COLO829 (cell line): ENCODE measurements at regions not wholly inside any gene's neighbourhood (a gene's known extent, or its start where the extent isn't known, plus 50 kb on each side); places are given as distances from the start of the nearest gene placed in this dataset.
"Not testable (repeated sequence)": the region's sequence is repeated elsewhere in the genome, so short reads cannot be mapped to it uniquely, and the experiment has no call there.

Source experiments
- DNase-seq: peaks from one replicate; pipeline ENCODE4 v3.0.0; 2012; ENCODE audit warnings: low spot score

- no peak for DNase-seq
Measured at GRCh38 chr2:238502088-238502810, 75.5 kb downstream of the ASB1 start.

- DNase-seq = no peak
Measured at GRCh38 chr2:238502956-238503791, 76.4 kb downstream of the ASB1 start.

GRCh38 chr2:238504181-238504931 lies 77.6 kb downstream of the ASB1 start:
- no peak for DNase-seq

- DNase-seq = no peak
Measured at GRCh38 chr2:238505119-238505891, 78.6 kb downstream of the ASB1 start.

- DNase-seq = no peak
Measured at GRCh38 chr2:238505892-238506280, 79.2 kb downstream of the ASB1 start.

- no peak for DNase-seq
Measured at GRCh38 chr2:238506371-238507068, 79.8 kb downstream of the ASB1 start.

GRCh38 chr2:238507836-238508235 lies 81.1 kb downstream of the ASB1 start:
- DNase-seq = no peak

- no peak for DNase-seq
Measured at GRCh38 chr2:238509151-238509835, 82.6 kb downstream of the ASB1 start.

- no peak for DNase-seq
Measured at GRCh38 chr2:238509903-238510302, 83.2 kb downstream of the ASB1 start.

GRCh38 chr2:238510911-238511613 lies 84.3 kb downstream of the ASB1 start:
- no peak for DNase-seq

- DNase-seq = no peak
Measured at GRCh38 chr2:238511614-238511950, 84.9 kb downstream of the ASB1 start.

GRCh38 chr2:238512247-238512867 lies 85.6 kb downstream of the ASB1 start:
- no peak for DNase-seq

GRCh38 chr2:238513346-238513745 lies 86.6 kb downstream of the ASB1 start:
- peak; percentile 54 for DNase-seq

GRCh38 chr2:238514024-238514423 lies 87.3 kb downstream of the ASB1 start:
- DNase-seq = not testable (repeated sequence)

- no peak for DNase-seq
Measured at GRCh38 chr2:238515377-238515776, 88.7 kb downstream of the ASB1 start.

GRCh38 chr2:238517209-238517608 lies 90.5 kb downstream of the ASB1 start:
- DNase-seq = no peak

GRCh38 chr2:238518172-238518820 lies 91.6 kb downstream of the ASB1 start:
- peak; percentile 55 for DNase-seq

GRCh38 chr2:238518821-238519186 lies 92.1 kb downstream of the ASB1 start:
- no peak for DNase-seq

GRCh38 chr2:238520359-238520886 lies 93.7 kb downstream of the ASB1 start:
- DNase-seq = no peak
